WTC11 (cell line): ENCODE measurements at regions not wholly inside any gene's neighbourhood (a gene's known extent, or its start where the extent isn't known, plus 50 kb on each side); places are given as distances from the start of the nearest gene placed in this dataset.

Experiments
- ATAC-seq: fragments of 200-7000 bp; cut with Tn5 transposase; 2 replicates; pipeline ENCODE4 v1.10.0; 2021; ENCODE audit warnings: mild to moderate bottlenecking, moderate library complexity
- CTCF ChIA-PET: fragments of 300-600 bp; sonication (Branson Sonifier 250); formaldehyde crosslinking; loops from one replicate; lab custom pipeline; 2021; ENCODE audit warnings: antibody characterized with exemption; lab: Charles Lee
- POLR2A ChIA-PET: fragments of 350-600 bp; sonication (Branson Sonifier 250); formaldehyde crosslinking; loops from one replicate; lab custom pipeline; 2021; ENCODE audit warnings: antibody characterized with exemption; lab: Charles Lee
- DNase-seq: peaks from one replicate; pipeline ENCODE4 v3.0.0; 2021; ENCODE audit warnings: low spot score
- H3K27ac Mint-ChIP-seq: 2 replicates; pipeline ENCODE4 v1.8.0; 2021; ENCODE audit warnings: mixed read lengths
- H3K27me3 Mint-ChIP-seq: 2 replicates; pipeline ENCODE4 v1.8.0; 2021; ENCODE audit warnings: low read depth, mild to moderate bottlenecking, moderate library complexity, mixed read lengths
- H3K36me3 Mint-ChIP-seq: 2 replicates; pipeline ENCODE4 v1.8.0; 2021; ENCODE audit warnings: mixed read lengths
- H3K4me1 Mint-ChIP-seq: 2 replicates; pipeline ENCODE4 v1.8.0; 2022; ENCODE audit warnings: mixed read lengths
- H3K4me3 Mint-ChIP-seq: 2 replicates; pipeline ENCODE4 v1.8.0; 2021; ENCODE audit warnings: mild to moderate bottlenecking, moderate library complexity, mixed read lengths
- H3K9me3 Mint-ChIP-seq: 2 replicates; pipeline ENCODE4 v1.8.0; 2021; ENCODE audit warnings: mixed read lengths
- CBFB ChIP-seq: sonication (generic); formaldehyde crosslinking; IDR thresholded peaks from 2 replicates; pipeline ENCODE4 v1.8.1; 2022; ENCODE audit warnings: mild to moderate bottlenecking, low read depth, missing genetic modification reagents
- ELF4 ChIP-seq: sonication (generic); formaldehyde crosslinking; IDR thresholded peaks from 2 replicates; pipeline ENCODE4 v1.8.1; 2022; ENCODE audit warnings: low read depth, mild to moderate bottlenecking, moderate library complexity, missing genetic modification reagents
- ESRRA ChIP-seq: sonication (generic); formaldehyde crosslinking; IDR thresholded peaks from 2 replicates; pipeline ENCODE4 v1.8.1; 2022; ENCODE audit warnings: mild to moderate bottlenecking, missing genetic modification reagents, borderline replicate concordance
- GRHL2 ChIP-seq: fragments of 250-450 bp; sonication (Bioruptor Pico); IDR thresholded peaks from 2 replicates; pipeline ENCODE4 v1.8.0; 2022; ENCODE audit warnings: mild to moderate bottlenecking, moderate library complexity; ENCODE audit not compliant: insufficient replicate concordance, severe bottlenecking
- MYBL2 ChIP-seq: sonication (generic); formaldehyde crosslinking; IDR thresholded peaks from 2 replicates; pipeline ENCODE4 v1.8.1; 2023; ENCODE audit warnings: mild to moderate bottlenecking, moderate library complexity, missing genetic modification reagents
- NFATC4 ChIP-seq: fragments of 250-450 bp; sonication (Bioruptor Pico); IDR thresholded peaks from 2 replicates; pipeline ENCODE4 v1.9.0; 2021; ENCODE audit warnings: mild to moderate bottlenecking
- NR1H2 ChIP-seq: sonication (generic); formaldehyde crosslinking; IDR thresholded peaks from 2 replicates; pipeline ENCODE4 v1.9.0; 2021; ENCODE audit warnings: mild to moderate bottlenecking, moderate library complexity, missing genetic modification reagents
- PRRX2 ChIP-seq: fragments of 250-450 bp; sonication (Bioruptor Pico); IDR thresholded peaks from 2 replicates; pipeline ENCODE4 v1.8.0; 2021; ENCODE audit warnings: mild to moderate bottlenecking
- RELA ChIP-seq: sonication (generic); formaldehyde crosslinking; IDR thresholded peaks from 2 replicates; pipeline ENCODE4 v1.8.1; 2022; ENCODE audit warnings: missing genetic modification reagents, mild to moderate bottlenecking, borderline replicate concordance
- RORB ChIP-seq: fragments of 250-450 bp; sonication (Bioruptor Pico); IDR thresholded peaks from 2 replicates; pipeline ENCODE4 v1.9.0; 2021; ENCODE audit warnings: mild to moderate bottlenecking
- SMAD3 ChIP-seq: sonication (generic); formaldehyde crosslinking; IDR thresholded peaks from 2 replicates; pipeline ENCODE4 v1.8.0; 2022; ENCODE audit warnings: missing genetic modification reagents, mild to moderate bottlenecking, borderline replicate concordance
- SOX15 ChIP-seq: fragments of 250-450 bp; sonication (Bioruptor Pico); IDR thresholded peaks from 2 replicates; pipeline ENCODE4 v1.9.0; 2021; ENCODE audit warnings: mild to moderate bottlenecking
- SP1 ChIP-seq: sonication (generic); formaldehyde crosslinking; conservative IDR thresholded peaks from 2 replicates; pipeline ENCODE4 v1.8.1; 2022; ENCODE audit warnings: missing genetic modification reagents
- ZNF138 ChIP-seq: sonication (generic); formaldehyde crosslinking; conservative IDR thresholded peaks from 2 replicates; pipeline ENCODE4 v1.8.1; 2022; ENCODE audit warnings: mild to moderate bottlenecking, moderate library complexity, missing genetic modification reagents
- ZNF416 ChIP-seq: fragments of 250-450 bp; sonication (Bioruptor Pico); IDR thresholded peaks from 2 replicates; pipeline ENCODE4 v1.9.0; 2021; ENCODE audit warnings: mild to moderate bottlenecking, inconsistent platforms
- TF ChIP-seq, protein P1 (sequence below): sonication (generic); formaldehyde crosslinking; IDR thresholded peaks from 2 replicates; pipeline ENCODE4 v1.8.0; 2023; ENCODE audit warnings: missing genetic modification reagents, mild to moderate bottlenecking, borderline replicate concordance
- TF ChIP-seq, protein P2 (sequence below): sonication (generic); formaldehyde crosslinking; IDR thresholded peaks from 2 replicates; pipeline ENCODE4 v1.8.0; 2023; ENCODE audit warnings: mild to moderate bottlenecking, missing genetic modification reagents
- TF ChIP-seq, protein P3 (sequence below): sonication (generic); formaldehyde crosslinking; IDR thresholded peaks from 2 replicates; pipeline ENCODE4 v1.8.1; 2023; ENCODE audit warnings: mild to moderate bottlenecking, missing genetic modification reagents
- TF ChIP-seq, protein P4 (sequence below): fragments of 250-450 bp; sonication (Bioruptor Pico); conservative IDR thresholded peaks from 2 replicates; pipeline ENCODE4 v1.9.0; 2021; ENCODE audit warnings: mild to moderate bottlenecking
- TF ChIP-seq, protein P5 (sequence below): sonication (generic); formaldehyde crosslinking; IDR thresholded peaks from 2 replicates; pipeline ENCODE4 v1.8.0; 2023; ENCODE audit warnings: missing genetic modification reagents

DNA sequence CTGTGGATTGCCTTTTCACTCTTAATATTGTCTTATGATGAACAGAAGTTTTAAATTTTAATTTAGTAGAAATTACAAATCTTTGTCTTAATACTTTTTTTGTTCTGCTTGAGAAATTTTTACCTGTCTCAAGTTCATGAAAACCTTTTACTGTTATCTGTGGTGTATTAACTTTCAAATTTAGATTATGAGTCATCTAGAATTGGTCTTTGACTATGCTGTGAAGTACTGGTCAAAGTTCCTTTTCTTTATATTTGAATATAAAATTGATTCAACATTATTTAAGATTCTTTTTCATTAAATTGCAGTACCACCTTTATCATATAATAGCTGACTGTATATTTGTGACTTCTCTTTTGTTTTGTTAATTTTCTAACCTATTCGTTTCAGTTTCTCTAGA, 1385.5 kb upstream of the ZEB2 start (continued):
- TF ChIP-seq, protein P1, sequence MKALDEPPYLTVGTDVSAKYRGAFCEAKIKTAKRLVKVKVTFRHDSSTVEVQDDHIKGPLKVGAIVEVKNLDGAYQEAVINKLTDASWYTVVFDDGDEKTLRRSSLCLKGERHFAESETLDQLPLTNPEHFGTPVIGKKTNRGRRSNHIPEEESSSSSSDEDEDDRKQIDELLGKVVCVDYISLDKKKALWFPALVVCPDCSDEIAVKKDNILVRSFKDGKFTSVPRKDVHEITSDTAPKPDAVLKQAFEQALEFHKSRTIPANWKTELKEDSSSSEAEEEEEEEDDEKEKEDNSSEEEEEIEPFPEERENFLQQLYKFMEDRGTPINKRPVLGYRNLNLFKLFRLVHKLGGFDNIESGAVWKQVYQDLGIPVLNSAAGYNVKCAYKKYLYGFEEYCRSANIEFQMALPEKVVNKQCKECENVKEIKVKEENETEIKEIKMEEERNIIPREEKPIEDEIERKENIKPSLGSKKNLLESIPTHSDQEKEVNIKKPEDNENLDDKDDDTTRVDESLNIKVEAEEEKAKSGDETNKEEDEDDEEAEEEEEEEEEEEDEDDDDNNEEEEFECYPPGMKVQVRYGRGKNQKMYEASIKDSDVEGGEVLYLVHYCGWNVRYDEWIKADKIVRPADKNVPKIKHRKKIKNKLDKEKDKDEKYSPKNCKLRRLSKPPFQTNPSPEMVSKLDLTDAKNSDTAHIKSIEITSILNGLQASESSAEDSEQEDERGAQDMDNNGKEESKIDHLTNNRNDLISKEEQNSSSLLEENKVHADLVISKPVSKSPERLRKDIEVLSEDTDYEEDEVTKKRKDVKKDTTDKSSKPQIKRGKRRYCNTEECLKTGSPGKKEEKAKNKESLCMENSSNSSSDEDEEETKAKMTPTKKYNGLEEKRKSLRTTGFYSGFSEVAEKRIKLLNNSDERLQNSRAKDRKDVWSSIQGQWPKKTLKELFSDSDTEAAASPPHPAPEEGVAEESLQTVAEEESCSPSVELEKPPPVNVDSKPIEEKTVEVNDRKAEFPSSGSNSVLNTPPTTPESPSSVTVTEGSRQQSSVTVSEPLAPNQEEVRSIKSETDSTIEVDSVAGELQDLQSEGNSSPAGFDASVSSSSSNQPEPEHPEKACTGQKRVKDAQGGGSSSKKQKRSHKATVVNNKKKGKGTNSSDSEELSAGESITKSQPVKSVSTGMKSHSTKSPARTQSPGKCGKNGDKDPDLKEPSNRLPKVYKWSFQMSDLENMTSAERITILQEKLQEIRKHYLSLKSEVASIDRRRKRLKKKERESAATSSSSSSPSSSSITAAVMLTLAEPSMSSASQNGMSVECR (CRISPR knock-in tag), result no peak
- TF ChIP-seq ZNF138 (CRISPR knock-in tag) (no peak), RORB (CRISPR knock-in tag) (no peak), PRRX2 (CRISPR knock-in tag) (no peak), MYBL2 (CRISPR knock-in tag) (no peak), ZNF416 (CRISPR knock-in tag) (no peak), SMAD3 (CRISPR knock-in tag) (no peak), SOX15 (no peak), ELF4 (no peak), RELA (CRISPR knock-in tag) (no peak)
- TF ChIP-seq, protein P2, sequence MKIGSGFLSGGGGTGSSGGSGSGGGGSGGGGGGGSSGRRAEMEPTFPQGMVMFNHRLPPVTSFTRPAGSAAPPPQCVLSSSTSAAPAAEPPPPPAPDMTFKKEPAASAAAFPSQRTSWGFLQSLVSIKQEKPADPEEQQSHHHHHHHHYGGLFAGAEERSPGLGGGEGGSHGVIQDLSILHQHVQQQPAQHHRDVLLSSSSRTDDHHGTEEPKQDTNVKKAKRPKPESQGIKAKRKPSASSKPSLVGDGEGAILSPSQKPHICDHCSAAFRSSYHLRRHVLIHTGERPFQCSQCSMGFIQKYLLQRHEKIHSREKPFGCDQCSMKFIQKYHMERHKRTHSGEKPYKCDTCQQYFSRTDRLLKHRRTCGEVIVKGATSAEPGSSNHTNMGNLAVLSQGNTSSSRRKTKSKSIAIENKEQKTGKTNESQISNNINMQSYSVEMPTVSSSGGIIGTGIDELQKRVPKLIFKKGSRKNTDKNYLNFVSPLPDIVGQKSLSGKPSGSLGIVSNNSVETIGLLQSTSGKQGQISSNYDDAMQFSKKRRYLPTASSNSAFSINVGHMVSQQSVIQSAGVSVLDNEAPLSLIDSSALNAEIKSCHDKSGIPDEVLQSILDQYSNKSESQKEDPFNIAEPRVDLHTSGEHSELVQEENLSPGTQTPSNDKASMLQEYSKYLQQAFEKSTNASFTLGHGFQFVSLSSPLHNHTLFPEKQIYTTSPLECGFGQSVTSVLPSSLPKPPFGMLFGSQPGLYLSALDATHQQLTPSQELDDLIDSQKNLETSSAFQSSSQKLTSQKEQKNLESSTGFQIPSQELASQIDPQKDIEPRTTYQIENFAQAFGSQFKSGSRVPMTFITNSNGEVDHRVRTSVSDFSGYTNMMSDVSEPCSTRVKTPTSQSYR (CRISPR knock-in tag), result no peak
- TF ChIP-seq, all 79 proteins: peak for 0

DNA sequence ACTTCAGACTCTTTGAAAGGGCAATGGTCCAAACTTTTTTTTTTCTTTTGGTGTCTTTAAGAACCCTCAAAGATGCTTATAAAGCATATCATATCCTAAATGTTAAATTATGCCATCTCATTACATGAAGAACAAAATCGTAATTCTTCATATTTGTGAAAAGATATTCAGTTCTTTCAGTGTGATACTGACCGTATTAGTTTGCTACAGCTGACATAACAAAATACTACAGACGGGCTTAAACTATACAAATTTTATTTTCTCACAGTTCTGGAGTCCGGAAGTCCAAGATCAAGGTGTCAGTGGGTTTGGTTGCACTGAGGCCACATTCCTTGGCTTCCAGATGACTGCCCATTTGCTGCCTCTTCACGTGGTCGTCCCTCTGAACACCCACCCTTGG, 1377.2 kb upstream of the ZEB2 start:
- POLR2A ChIA-PET, result no interaction called here
- CTCF ChIA-PET, result no interaction called here
- TF ChIP-seq NFATC4 (CRISPR knock-in tag), result no peak
- TF ChIP-seq, all 79 proteins: peak for 0
- DNase-seq, result no peak
- H3K4me1 Mint-ChIP-seq, result no peaks in the 10 kb centered on the region
- H3K9me3 Mint-ChIP-seq, result peaks cover 25% of the 10 kb centered on the region
- H3K27me3 Mint-ChIP-seq, result no peaks in the 10 kb centered on the region
- H3K4me3 Mint-ChIP-seq, result no peak overlapping the region
- ATAC-seq, result no peak
- H3K36me3 Mint-ChIP-seq, result peaks cover 16% of the 10 kb centered on the region
- no peak overlapping the region for H3K27ac Mint-ChIP-seq

DNA sequence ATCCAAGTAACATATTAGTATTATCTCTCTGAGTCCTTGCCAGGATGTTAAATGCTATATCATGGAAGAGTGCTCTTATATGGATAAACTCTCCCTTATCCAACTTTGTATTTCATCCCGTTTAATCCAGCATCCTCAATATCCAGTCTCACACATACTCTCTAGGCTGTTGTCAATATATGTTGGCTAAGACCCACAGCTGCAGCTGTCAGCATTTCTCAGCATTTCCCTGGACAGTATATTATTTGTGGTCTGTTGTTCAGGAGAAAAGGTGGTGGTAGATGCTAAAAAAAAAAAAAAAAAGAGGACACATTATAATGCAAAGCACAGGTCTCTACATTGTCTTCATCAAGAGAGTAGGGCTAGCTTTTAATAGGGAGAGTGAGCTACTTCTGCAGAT, 1368.0 kb upstream of the ZEB2 start:
- no peak for DNase-seq
- Mint-ChIP-seq H3K4me1 (no peaks in the 10 kb centered on the region), H3K4me3 (no peak overlapping the region), H3K27ac (no peak overlapping the region), H3K27me3 (no peaks in the 10 kb centered on the region), H3K36me3 (no peaks in the 10 kb centered on the region), H3K9me3 (no peaks in the 10 kb centered on the region)
- CTCF ChIA-PET, result no interaction called here
- no peak for ATAC-seq
- POLR2A ChIA-PET, result no interaction called here
- TF ChIP-seq NR1H2 (CRISPR knock-in tag) (no peak), CBFB (CRISPR knock-in tag) (no peak), ESRRA (no peak), SP1 (CRISPR knock-in tag) (no peak), GRHL2 (no peak)
- TF ChIP-seq, protein P3, sequence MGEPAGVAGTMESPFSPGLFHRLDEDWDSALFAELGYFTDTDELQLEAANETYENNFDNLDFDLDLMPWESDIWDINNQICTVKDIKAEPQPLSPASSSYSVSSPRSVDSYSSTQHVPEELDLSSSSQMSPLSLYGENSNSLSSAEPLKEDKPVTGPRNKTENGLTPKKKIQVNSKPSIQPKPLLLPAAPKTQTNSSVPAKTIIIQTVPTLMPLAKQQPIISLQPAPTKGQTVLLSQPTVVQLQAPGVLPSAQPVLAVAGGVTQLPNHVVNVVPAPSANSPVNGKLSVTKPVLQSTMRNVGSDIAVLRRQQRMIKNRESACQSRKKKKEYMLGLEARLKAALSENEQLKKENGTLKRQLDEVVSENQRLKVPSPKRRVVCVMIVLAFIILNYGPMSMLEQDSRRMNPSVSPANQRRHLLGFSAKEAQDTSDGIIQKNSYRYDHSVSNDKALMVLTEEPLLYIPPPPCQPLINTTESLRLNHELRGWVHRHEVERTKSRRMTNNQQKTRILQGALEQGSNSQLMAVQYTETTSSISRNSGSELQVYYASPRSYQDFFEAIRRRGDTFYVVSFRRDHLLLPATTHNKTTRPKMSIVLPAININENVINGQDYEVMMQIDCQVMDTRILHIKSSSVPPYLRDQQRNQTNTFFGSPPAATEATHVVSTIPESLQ (CRISPR knock-in tag), result no peak
- TF ChIP-seq, protein P4, sequence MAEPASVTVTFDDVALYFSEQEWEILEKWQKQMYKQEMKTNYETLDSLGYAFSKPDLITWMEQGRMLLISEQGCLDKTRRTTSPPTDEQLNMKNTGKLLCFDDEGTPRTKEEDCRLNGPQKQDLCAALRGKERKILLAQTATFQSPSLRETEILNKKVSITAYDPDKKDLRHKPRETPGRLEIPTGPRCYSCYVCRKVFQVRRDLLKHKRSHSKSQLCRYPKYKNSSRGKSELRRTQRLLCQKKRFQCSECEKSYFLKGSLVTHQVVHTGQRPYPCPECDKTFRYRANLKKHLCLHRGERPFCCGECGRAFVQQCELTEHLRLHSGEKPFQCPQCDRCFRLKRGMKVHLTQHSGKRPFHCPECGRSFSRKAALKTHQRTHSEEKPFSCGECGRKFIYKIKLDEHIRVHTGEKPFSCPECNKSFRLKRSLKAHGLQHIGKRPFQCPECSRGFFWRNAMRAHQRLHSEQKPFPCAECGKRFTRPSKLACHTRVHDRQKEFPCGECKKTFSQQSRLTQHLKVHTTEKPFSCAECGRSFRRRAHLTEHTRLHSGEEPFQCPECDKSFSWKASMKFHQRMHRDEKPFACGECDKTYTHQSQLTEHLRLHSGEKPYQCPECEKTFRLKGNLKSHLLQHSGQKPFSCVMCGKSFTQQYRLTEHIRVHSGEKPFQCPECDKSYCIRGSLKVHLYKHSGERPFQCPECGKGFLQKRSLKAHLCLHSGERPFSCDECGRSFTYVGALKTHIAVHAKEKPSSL, result no peak
- TF ChIP-seq, protein P5, sequence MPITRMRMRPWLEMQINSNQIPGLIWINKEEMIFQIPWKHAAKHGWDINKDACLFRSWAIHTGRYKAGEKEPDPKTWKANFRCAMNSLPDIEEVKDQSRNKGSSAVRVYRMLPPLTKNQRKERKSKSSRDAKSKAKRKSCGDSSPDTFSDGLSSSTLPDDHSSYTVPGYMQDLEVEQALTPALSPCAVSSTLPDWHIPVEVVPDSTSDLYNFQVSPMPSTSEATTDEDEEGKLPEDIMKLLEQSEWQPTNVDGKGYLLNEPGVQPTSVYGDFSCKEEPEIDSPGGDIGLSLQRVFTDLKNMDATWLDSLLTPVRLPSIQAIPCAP (CRISPR knock-in tag), result no peak
